Epidermal melanocyte (primary cell): ENCODE measurements at regions not wholly inside any gene's neighbourhood (a gene's known extent, or its start where the extent isn't known, plus 50 kb on each side); places are given as distances from the start of the nearest gene placed in this dataset.
"Not testable (repeated sequence)": the region's sequence is repeated elsewhere in the genome, so short reads cannot be mapped to it uniquely, and the experiment has no call there.

Source experiments
- DNase-seq: peaks from one replicate; pipeline ENCODE4 v3.0.0; 2011; ENCODE audit warnings: low spot score; ENCODE audit not compliant: insufficient read length

DNA sequence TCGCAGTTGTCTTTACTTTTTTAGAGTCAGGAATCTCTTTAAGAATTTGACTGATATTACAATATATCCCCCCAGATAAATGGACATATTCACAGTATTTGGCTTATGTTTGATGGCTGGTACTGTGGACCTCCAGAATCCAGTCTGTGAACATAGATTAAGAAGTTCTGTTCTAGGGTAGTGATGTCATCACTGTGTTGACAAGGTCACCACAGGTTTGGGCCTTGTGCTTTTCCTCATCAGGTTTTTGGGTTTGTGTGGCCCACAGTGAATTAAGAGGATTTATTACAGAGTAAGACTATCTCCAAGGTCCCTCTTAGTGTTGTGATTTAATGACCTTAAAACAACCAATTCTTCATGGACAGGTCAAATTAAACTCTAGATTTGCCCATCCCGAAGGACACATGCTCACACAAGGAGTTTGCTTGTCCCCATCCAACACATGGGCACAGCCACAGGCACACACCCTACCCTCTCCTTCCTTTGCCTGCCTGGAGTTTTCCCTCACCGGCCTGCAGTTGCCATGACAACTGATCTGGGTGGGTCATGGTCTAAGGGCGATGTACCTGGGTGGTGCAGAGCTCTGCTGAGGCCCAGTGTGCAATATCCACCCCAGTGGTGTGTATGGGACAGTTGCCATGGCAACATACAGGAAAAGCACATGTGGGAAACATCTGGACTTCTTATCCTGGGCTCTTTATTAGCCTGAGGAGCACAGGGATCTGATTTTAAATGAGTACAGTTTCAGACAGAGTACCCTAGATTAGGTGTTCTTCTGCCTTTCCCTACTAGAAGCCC, 98.6 kb downstream of the NAV1 start:
- no peak for DNase-seq

DNA sequence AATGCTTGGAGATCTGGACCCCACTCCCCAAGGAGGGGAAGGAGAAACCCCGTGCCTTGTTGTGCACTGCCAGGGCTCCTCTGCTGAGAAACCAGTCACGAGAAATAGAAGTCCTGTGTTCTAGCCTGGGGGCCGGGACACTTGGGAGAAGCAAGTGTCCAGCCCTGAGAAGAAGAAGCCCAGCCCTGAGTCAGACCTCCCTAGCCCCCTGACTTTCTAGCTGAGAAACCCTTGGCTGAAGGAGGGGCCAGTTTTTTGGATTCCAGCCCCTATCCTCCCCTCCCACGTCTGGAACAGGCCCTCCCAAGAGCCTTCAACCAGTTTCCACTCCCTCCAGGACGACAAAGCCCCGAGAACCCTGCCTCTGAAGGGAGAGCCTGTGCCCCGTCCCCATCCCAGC, 100.5 kb downstream of the NAV1 start:
- DNase-seq, result no peak

- no peak for DNase-seq
Measured at GRCh38 chr1:201639826-201640225, 100.9 kb downstream of the NAV1 start.

DNA sequence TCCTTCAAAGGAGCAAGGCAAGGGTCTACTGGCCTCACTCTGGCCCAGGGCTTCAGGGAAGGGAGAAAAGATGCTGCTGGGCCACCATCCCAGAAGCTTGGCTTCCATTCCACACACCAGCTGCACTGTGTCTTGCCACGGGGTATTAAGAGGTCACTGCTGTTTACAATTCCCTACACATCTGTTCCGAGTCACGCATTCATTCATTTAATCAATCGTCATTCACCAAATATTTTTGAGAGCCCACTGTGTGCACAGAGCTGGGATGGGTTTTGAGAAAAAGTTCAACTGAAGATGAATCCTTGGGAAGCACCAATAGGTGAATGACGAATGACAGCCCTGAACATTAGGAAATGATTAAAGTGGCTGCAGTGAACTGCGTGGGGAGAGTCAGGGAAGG, 101.7 kb downstream of the NAV1 start:
- DNase-seq, result no peak

DNA sequence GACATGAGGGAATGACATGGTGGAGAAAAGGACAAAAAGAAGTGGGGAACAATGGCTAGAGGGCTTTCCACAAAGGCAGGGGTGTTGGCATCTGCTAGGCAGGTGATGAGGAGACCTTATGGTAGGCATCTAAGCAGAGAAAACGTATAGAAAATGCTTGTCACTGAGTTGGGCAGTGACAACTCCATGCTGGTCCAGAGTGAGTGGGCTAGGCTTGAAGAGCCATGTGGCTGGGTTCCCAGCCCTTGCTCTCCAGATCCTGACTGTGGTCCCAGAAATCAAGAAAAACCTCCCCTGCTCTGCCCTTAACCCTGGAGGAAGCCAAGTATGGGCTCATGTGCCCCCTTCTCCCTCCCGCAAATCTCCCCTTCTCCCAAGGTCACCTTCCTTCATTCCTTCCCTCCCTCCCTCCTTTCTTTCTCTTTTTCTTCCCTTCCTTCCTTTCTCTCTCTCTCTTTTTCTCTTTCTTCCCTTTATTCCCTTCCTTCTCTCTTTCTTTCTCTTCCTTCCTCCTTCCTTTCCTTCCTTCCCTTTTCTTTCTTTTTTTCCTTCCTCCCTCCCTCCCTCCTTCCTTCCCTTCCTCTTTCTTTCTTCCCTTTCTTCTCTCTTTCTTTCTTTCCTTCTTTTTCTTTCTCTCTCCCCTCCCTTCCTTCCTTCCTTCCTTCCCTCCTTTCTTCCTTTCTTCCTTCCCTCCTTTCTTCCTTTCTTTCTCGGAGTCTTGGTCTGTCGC, 102.8 kb downstream of the NAV1 start:
- DNase-seq, result no peak

DNA sequence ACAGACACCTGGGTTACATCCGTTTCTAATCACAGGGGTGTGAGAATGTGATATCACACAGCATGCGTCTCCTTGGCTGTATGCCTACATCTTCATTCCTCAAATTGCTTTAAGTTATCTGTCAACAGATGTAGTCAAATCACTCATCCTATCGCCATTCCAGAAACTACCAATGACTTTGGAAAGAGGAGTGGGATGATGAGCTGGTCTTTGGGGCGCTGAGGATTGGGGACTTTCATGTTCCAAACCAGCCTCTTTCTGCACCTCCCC, 104.8 kb downstream of the NAV1 start:
- DNase-seq, result no peak

DNA sequence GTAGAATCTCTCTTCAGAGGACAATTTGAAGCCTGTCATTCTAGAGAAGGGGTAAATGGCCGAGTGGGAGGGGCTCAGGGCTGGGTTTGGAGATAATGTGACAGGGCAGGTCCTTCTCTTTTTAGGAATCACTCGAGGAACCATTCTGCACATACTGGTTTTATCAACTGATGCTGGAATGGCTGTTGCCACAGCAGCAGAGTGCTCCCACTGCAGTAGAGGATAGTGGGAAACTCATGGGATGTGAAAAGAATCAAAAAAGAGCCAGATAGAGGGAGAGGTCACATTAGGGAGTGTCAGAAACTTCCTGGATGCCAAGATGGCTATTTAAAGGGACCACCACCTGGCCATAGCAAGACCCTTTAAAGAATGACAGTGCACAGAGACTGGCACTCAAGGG, 105.3 kb downstream of the NAV1 start:
- DNase-seq, result no peak

DNA sequence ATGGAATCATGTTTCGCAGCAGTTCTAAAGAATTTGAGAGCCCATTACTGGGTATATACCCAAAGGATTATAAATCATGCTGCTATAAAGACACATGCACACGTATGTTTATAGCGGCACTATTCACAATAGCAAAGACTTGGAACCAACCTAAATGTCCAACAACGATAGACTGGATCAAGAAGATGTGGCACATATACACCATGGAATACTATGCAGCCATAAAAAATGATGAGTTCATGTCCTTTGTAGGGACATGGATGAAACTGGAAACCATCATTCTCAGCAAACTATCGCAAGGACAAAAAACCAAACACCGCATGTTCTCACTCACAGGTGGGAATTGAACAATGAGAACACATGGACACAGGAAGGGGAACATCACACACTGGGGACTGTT, 106.1 kb downstream of the NAV1 start:
- not testable (repeated sequence) for DNase-seq

GRCh38 chr1:201645956-201646355, 107.0 kb downstream of the NAV1 start:
- DNase-seq, result no peak

DNA sequence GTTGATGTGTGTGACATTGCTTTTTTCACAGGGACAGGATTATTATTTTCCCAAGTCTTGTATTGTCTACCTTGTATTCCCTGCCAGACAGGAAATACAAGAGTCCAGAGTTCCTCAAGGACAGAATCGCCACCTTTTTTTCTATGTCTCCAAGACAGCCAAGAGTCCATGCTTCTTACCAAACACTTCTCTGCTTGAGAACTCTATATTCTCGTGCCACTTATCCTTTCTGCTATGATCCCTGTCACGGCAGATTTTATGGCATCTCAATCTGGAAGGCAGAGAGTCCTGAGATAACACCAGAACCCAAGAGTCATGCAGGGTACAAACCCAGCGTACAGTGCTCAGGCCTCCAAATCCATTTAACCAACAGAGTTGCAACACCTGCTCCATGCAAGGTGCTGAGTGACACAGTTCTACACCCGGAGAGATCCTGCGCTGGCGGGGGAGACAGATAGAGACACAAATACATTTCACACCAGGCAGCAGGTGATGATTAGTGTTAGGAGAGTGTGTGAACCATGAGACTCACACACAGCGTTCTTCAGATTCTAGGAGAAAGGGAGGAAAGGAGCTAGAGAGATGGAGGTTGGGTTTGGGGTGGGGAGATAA, 107.6 kb downstream of the NAV1 start:
- DNase-seq, result no peak

GRCh38 chr1:201647094-201647493, 108.2 kb downstream of the NAV1 start:
- DNase-seq, result no peak

- no peak for DNase-seq
Measured at GRCh38 chr1:201647722-201648065, 108.8 kb downstream of the NAV1 start.

GRCh38 chr1:201648066-201648906, 109.4 kb downstream of the NAV1 start:
- DNase-seq, result peak; percentile 75

GRCh38 chr1:201648907-201649721, 110.2 kb downstream of the NAV1 start:
- DNase-seq, result no peak

DNA sequence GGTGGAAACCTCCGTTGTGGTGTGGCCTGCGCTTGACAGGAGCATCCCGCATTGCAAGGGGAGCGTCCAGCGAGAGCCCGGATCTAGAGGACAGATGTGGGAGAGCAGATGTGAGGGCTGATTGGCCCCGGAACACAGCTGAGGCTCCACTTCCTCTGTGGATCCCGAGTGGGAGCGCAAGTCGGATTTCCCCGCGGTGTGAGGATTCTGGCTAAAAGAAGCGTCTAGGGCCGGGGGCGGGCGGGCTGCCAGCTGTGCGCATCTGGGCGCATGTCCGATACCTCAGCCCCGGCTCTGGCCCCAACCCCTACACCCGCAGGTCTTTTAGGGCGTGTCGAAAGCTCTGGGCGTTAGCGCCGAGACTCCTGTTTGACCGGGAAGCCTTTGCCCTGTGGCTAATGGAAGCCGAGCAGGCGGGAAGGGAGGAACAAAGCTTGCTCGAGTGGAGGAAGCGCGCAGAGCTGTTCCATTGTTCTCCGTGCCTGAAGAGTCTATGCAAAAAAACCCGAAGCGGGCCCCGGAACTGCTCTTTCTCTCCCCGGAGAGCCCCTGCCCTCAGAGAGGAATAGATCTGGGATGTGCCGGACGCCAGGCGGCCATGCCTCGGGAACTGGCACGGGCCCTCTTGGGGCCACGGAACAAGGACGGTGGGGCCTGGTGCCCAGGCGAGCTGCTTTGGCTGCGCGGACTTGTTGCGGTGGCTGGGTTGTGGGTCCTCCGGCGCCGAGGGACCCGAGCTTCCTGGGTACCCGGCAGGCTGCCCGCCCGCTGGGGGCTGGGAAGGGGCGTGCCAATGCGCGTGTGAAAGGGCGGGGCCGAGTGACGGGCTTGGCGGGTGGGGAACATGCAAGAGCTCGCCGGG, 111.1 kb downstream of the NAV1 start:
- DNase-seq, result no peak

- no peak for DNase-seq
Measured at GRCh38 chr1:201650623-201650933, 111.7 kb downstream of the NAV1 start.

- no peak for DNase-seq
Measured at GRCh38 chr1:201652181-201652580, 113.3 kb downstream of the NAV1 start.

- DNase-seq, result no peak
Measured at GRCh38 chr1:201653233-201653632, 114.3 kb downstream of the NAV1 start.

DNA sequence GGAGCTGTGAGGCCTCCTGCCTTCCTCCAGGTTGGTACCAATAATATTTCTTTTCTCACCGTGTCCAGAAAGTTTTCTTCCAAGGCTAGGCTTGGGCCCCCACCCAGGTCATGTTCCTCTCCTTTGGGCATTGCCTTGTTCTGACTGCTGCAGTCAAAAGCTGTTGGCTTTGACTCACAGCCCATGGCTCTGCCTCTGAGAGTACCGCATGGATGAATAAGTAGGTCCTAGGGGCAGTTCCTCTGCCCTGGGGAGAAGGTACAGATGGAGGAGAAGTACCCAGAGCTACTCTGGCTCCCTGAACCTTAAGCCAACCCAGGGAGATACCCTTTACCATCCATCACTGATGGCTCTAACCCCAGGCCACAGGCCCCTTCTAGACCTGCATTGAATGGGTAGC, 115.0 kb downstream of the NAV1 start:
- DNase-seq, result no peak

DNA sequence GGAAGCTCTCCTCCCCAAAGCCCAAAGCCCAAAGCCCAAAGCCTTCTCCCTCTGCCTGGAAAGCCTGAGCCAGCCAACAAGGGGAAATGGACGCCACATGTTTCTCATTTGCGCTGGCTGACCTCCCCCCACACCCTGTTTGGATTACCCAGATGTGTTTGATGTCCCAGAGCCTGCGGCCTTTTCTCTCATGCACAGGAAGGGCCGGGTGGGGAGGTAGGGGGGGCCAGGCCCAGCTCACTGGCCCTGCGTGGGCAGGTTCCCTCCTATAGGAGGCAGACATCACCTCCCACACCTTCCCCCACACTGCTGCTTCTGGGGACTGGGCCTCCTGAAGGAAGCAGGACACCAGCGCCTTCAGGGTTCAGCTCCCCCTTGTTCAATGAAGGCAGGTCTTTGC, 116.3 kb downstream of the NAV1 start:
- DNase-seq, result peak; percentile 43
